G401 (cell line): ENCODE measurements at regions not wholly inside any gene's neighbourhood (a gene's known extent, or its start where the extent isn't known, plus 50 kb on each side); places are given as distances from the start of the nearest gene placed in this dataset.
A peak's percentile ranks its signal among the peaks of the same experiment; 100 is the strongest.

ENCODE experiments used
- DNase-seq: peaks from one replicate; pipeline ENCODE4 v3.0.0-alpha.2; 2015; ENCODE audit warnings: low spot score
- in situ Hi-C: cut with HindIII; loops from 2 replicates; pipeline ENCODE4 v1.10.0; 2016; ENCODE audit warnings: low sequenced_read_pairs, mixed read lengths

- in situ Hi-C loops: no loop called here
These were observed 133.7 kb downstream of the AEBP2 start for GRCh38 chr12:19572920-19573558.

GRCh38 chr12:19573866-19574265, 134.6 kb downstream of the AEBP2 start:
- DNase-seq: no peak
- in situ Hi-C loops: no loop called here

More at GRCh38 chr12:19572920-19573558, 133.7 kb downstream of the AEBP2 start:
- peak; percentile 15 for DNase-seq

GRCh38 chr12:19574601-19575000, 135.3 kb downstream of the AEBP2 start:
- in situ Hi-C loops: no loop called here

GRCh38 chr12:19575337-19576243, 136.3 kb downstream of the AEBP2 start:
- peak; percentile 73 for DNase-seq
- in situ Hi-C loops: no loop called here

More at GRCh38 chr12:19574601-19575000, 135.3 kb downstream of the AEBP2 start:
- DNase-seq: no peak

- DNase-seq: no peak
- in situ Hi-C loops: no loop called here
These were observed 137.4 kb downstream of the AEBP2 start for GRCh38 chr12:19576506-19577280.

- no peak for DNase-seq
- in situ Hi-C loops: no loop called here
These were observed 137.9 kb downstream of the AEBP2 start for GRCh38 chr12:19577281-19577530.

GRCh38 chr12:19584732-19585131, 145.4 kb downstream of the AEBP2 start:
- no peak for DNase-seq
- in situ Hi-C loops: no loop called here

- no peak for DNase-seq
- in situ Hi-C loops: no loop called here
These were observed 149.7 kb downstream of the AEBP2 start for GRCh38 chr12:19588951-19589350.

GRCh38 chr12:19591951-19592350, 152.7 kb downstream of the AEBP2 start:
- in situ Hi-C loops: no loop called here
- no peak for DNase-seq

GRCh38 chr12:19596434-19597166, 157.3 kb downstream of the AEBP2 start:
- in situ Hi-C loops: no loop called here
- DNase-seq: no peak

GRCh38 chr12:19597167-19598026, 158.1 kb downstream of the AEBP2 start:
- in situ Hi-C loops: no loop called here
- no peak for DNase-seq

GRCh38 chr12:19605720-19606119, 166.4 kb downstream of the AEBP2 start:
- in situ Hi-C loops: no loop called here
- no peak for DNase-seq

GRCh38 chr12:19608039-19608438, 168.7 kb downstream of the AEBP2 start:
- in situ Hi-C loops: no loop called here
- no peak for DNase-seq

- DNase-seq: no peak
- in situ Hi-C loops: no loop called here
These were observed 173.8 kb downstream of the AEBP2 start for GRCh38 chr12:19613051-19613535.

GRCh38 chr12:19614601-19615383, 175.5 kb downstream of the AEBP2 start:
- DNase-seq: peak; percentile 69
- in situ Hi-C loops: no loop called here

GRCh38 chr12:19615384-19615725, 176.1 kb downstream of the AEBP2 start:
- DNase-seq: peak; percentile 30
- in situ Hi-C loops: no loop called here

- DNase-seq: no peak
- in situ Hi-C loops: no loop called here
These were observed 177.5 kb downstream of the AEBP2 start for GRCh38 chr12:19616781-19617180.

GRCh38 chr12:19620222-19620621, 180.9 kb downstream of the AEBP2 start:
- in situ Hi-C loops: no loop called here

More at GRCh38 chr12:19620222-19620621, 180.9 kb downstream of the AEBP2 start:
- no peak for DNase-seq
